GM12892 (cell line): ENCODE measurements at regions not wholly inside any gene's neighbourhood (a gene's known extent, or its start where the extent isn't known, plus 50 kb on each side); places are given as distances from the start of the nearest gene placed in this dataset.

ENCODE experiments used
- POLR2A ChIP-seq: IDR thresholded peaks from 2 replicates; pipeline ENCODE4 v1.6.1; 2011; ENCODE audit warnings: low read depth, low read length, control low read depth
- POLR2AphosphoS5 ChIP-seq: IDR thresholded peaks from 2 replicates; pipeline ENCODE4 v1.6.1; 2011; ENCODE audit warnings: low read depth, low read length, control low read depth
- TAF1 ChIP-seq: IDR thresholded peaks from 2 replicates; pipeline ENCODE4 v1.6.1; 2011; ENCODE audit warnings: low read depth, mild to moderate bottlenecking, control low read depth, low read length, borderline replicate concordance

- TF ChIP-seq POLR2AphosphoS5 (no peak), POLR2A (no peak), TAF1 (no peak)
Measured at GRCh38 chr15:95096651-95097050, 865.3 kb downstream of the MCTP2 start.
